ENCODE measurements at regions not wholly inside any gene's neighbourhood (a gene's known extent, or its start where the extent isn't known, plus 50 kb on each side); places are given as distances from the start of the nearest gene placed in this dataset.

GRCh38 chr1:87715471-87715870 is 386.8 kb downstream of the LMO4 start:
- TF ChIP-seq EP300 (IDR thresholded peaks at IDR 0.05) (no peak), POLR2A (IDR thresholded peaks at IDR 0.05) (no peak)
